Esophagus muscularis mucosa (tissue), 4 donors: ENCODE measurements at regions not wholly inside any gene's neighbourhood (a gene's known extent, or its start where the extent isn't known, plus 50 kb on each side); places are given as distances from the start of the nearest gene placed in this dataset.

Experiments used
- CTCF ChIP-seq, 3 experiments: fragments of 200-600 bp in 2 of 3; fragments of 450-650 bp in 1 of 3; sonication (generic) in 2 of 3; IDR thresholded peaks; one replicate each; pipeline ENCODE4 v1.5.1; 2017 to 2019; ENCODE audit warnings: antibody characterized with exemption in 3 of 3, mild to moderate bottlenecking in 2 of 3, moderate library complexity in 1 of 3
- EP300 ChIP-seq: sonication (generic); formaldehyde crosslinking; IDR thresholded peaks from one replicate; pipeline ENCODE4 v1.6.1; 2017; ENCODE audit warnings: antibody characterized with exemption
- POLR2A ChIP-seq: fragments of 450-650 bp; IDR thresholded peaks from one replicate; pipeline ENCODE4 v1.6.1; 2017; ENCODE audit warnings: antibody characterized with exemption, moderate library complexity, mild to moderate bottlenecking, low read depth
- POLR2AphosphoS5 ChIP-seq, 2 donors: sonication (generic); formaldehyde crosslinking; IDR thresholded peaks; one replicate each; pipeline ENCODE4 v1.6.1; 2017; ENCODE audit warnings: antibody characterized with exemption in 2 of 2

GRCh38 chr3:4078903-4079302, 224.3 kb upstream of the SETMAR start:
- TF ChIP-seq POLR2A: no peak
- TF ChIP-seq EP300: no peak
- no peak for TF ChIP-seq CTCF (IDR thresholded peaks at IDR 0.05)
- TF ChIP-seq POLR2AphosphoS5 (IDR thresholded peaks at IDR 0.05): no peak
